ENCODE measurements at regions not wholly inside any gene's neighbourhood (a gene's known extent, or its start where the extent isn't known, plus 50 kb on each side); places are given as distances from the start of the nearest gene placed in this dataset.

DNA sequence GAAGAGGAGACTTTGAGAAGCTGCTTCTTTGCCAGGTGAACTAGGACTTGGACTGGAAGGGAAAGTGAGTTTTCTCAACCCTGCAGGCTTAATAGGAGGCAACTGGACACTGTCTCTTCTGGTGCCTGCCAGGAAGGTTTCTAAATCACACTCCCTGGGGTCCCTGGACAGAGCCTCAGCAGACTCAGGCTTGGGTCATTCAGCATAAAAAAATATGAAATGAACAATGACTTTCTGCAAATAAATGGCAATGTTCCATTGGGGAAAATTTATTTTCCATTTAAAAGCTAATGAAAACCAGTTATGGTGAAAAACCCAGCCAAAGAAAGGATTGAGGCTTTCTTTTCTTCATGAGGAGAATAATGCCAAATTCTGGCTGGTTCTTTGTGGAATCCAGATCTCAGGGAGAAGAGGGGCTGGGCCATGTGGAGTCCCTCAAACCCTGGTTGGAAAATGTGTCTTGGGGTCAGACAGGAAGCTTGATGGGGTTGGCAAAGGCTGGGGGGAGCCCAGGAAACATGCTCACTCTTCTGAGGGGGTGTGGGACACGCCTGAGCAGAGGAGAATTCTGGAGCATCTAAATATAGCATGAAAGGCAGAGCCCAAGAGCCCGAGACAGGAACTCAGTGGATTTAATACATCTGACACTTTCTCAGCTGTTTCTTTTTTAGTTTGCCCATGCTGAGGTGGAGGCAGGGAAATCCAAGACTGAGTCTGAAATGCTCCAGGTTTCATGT, 65.2 kb upstream of the EMX2 start:
- ChIA-PET POLR2A (no interaction called here), CTCF (interaction anchor here (0.8 to 3.6 kb wide), 5 partner anchors 9 to 261 kb away, joined by 3 to 28 read pairs (median 4); no protein-coding TSS in a partner anchor)
- TF ChIP-seq, protein P1, sequence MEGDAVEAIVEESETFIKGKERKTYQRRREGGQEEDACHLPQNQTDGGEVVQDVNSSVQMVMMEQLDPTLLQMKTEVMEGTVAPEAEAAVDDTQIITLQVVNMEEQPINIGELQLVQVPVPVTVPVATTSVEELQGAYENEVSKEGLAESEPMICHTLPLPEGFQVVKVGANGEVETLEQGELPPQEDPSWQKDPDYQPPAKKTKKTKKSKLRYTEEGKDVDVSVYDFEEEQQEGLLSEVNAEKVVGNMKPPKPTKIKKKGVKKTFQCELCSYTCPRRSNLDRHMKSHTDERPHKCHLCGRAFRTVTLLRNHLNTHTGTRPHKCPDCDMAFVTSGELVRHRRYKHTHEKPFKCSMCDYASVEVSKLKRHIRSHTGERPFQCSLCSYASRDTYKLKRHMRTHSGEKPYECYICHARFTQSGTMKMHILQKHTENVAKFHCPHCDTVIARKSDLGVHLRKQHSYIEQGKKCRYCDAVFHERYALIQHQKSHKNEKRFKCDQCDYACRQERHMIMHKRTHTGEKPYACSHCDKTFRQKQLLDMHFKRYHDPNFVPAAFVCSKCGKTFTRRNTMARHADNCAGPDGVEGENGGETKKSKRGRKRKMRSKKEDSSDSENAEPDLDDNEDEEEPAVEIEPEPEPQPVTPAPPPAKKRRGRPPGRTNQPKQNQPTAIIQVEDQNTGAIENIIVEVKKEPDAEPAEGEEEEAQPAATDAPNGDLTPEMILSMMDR (IDR thresholded peaks at IDR 0.05; ENCODE audit: control extremely low read depth, extremely low read depth, low read depth, missing control alignments) = no peak
- no peak for DNase-seq (ENCODE audit: extremely low spot score)

DNA sequence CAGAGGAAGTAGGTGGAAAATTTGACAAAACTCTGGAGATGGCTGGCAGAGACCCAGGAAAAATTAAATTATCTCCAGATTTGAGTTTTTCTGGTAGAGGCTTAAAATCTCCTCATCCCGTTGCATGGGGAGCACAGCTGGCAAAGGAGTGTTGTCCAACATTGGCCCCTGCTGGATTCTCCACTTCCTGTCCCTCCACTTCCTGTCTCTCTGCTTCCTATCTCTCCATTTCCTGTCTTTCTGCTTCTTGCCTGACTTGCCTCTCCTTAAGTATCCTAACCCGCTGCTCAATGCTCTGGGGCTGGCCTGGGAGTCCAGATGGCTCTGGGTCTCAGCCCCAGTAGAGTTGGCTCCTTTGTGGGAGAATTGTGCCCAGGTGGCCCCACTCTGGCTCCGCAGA, 65.8 kb upstream of the EMX2 start:
- ChIA-PET POLR2A (no interaction called here), CTCF (interaction anchor here (1.4 to 1.9 kb wide), 2 partner anchors 10 to 260 kb away, joined by 3 to 8 read pairs; no protein-coding TSS in a partner anchor)
- TF ChIP-seq, protein P1 (IDR thresholded peaks at IDR 0.05; ENCODE audit: control extremely low read depth, extremely low read depth, low read depth, missing control alignments) = no peak
- no peak for DNase-seq (ENCODE audit: extremely low spot score)

DNA sequence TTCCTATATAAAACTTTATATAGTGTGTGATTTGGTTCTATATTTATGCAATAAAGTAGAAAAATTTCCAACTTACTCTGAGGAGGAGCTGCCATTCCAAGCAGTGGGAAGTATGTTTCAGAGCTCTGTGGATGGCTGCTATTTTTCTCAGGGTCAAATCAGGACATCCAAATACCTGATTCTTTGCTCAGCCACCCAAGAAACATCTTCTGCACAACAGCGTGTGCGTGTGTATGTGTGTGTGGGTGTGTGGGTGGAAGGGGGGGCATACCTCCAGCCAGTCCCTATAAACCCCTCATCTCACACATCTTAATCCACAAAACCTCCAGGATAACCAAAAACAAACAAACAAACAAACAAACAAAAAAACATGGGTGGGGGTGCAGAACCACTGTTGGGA, 66.3 kb upstream of the EMX2 start:
- ChIA-PET CTCF (interaction anchor here (1.3 kb wide), 1 partner anchor 20 kb away, joined by 3 read pairs; no protein-coding TSS in a partner anchor), POLR2A (no interaction called here)
- DNase-seq (ENCODE audit: extremely low spot score) = no peak
- TF ChIP-seq, protein P1 (IDR thresholded peaks at IDR 0.05; ENCODE audit: control extremely low read depth, extremely low read depth, low read depth, missing control alignments) = no peak

DNA sequence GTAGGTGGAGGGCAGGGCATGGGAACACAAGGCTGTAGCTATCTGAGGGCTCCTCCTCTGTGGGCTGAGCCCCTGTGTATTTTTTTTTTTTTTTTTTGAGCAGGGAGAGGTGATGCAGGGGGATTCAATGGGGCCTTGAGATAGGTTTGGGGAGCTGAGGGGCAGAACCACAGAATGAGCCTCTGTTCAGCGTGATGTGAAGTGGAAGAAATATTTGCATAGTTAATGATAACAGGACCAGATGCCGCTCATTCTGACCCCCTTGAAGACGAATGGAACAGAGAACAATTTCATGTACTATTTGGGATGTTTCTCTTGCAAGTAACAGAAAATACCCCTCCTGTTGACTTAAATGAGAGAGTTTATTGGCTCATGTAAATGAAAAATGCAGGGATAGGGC, 69.7 kb upstream of the EMX2 start:
- TF ChIP-seq, protein P1 (IDR thresholded peaks at IDR 0.05; ENCODE audit: control extremely low read depth, extremely low read depth, low read depth, missing control alignments) = no peak
- DNase-seq (ENCODE audit: extremely low spot score) = no peak
- ChIA-PET CTCF (interaction anchor here (1.0 to 2.3 kb wide), 3 partner anchors 24 to 256 kb away, joined by 3 to 6 read pairs (median 5); no protein-coding TSS in a partner anchor), POLR2A (no interaction called here)

DNA sequence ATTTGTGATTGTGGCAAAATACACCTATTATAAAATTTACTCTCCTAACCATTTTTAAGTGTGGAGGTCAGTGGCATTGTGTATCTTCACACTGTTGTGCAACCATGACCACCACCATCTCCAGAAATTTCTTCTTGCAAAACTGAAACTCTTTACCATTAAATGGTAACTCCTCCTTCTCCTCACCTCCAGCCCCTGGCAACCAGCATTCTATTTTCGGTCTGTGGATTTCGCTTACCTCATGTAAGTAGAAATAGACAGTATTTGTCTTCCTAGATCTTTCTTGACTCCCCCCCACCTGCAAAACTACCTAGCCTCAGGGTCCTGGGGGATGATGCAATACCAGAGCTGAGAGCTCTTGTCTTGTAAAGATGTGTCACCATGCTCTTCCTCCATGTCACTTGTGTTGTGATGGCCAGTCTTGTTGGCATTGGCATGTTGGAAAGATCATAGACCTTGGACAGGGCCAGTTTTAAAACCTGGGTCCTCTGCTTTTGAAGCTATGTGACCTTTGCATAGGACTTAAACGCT, 71.1 kb upstream of the EMX2 start:
- DNase-seq (ENCODE audit: extremely low spot score) = no peak
- TF ChIP-seq, protein P1 (IDR thresholded peaks at IDR 0.05; ENCODE audit: control extremely low read depth, extremely low read depth, low read depth, missing control alignments) = no peak
- ChIA-PET POLR2A (no interaction called here), CTCF (interaction anchor here (0.9 to 2.3 kb wide), 3 partner anchors 10 to 255 kb away, joined by 3 to 6 read pairs (median 3); no protein-coding TSS in a partner anchor)

DNA sequence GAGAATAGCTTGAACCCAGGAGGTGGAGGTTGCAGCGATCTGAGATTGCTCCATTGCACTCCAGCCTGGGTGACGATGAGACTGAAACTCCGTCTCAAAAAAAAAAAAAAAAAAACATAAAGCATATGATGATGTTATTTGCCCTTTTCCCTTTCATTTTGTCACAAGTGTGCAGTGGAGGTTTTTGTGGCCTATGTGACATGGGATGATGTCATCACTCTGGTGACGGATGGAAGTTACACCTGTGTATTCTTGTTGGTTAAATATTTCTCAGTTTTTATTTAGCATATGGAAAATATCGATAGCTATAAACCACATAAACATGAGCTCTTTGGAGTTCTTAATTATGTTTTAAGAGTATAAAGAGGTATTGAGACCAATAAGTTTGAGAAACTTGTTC, 71.8 kb upstream of the EMX2 start:
- ChIA-PET CTCF (interaction anchor here (1.1 to 1.6 kb wide), 3 partner anchors 9 to 772 kb away, joined by 3 read pairs; no protein-coding TSS in a partner anchor), POLR2A (no interaction called here)
- DNase-seq (ENCODE audit: extremely low spot score) = no peak
- TF ChIP-seq, protein P1 (IDR thresholded peaks at IDR 0.05; ENCODE audit: control extremely low read depth, extremely low read depth, low read depth, missing control alignments) = no peak
